Osteocyte (in vitro differentiated cells): ENCODE measurements at regions not wholly inside any gene's neighbourhood (a gene's known extent, or its start where the extent isn't known, plus 50 kb on each side); places are given as distances from the start of the nearest gene placed in this dataset.
"Not testable (repeated sequence)": the region's sequence is repeated elsewhere in the genome, so short reads cannot be mapped to it uniquely, and the experiment has no call there.

ENCODE experiments used
- DNase-seq: peaks from one replicate; pipeline ENCODE4 v3.0.0; 2021; ENCODE audit warnings: mixed read lengths; ENCODE audit not compliant: unreplicated experiment; ENCODE audit errors: extremely low spot score
- H3K27ac Mint-ChIP-seq: one replicate; pipeline ENCODE4 v1.8.0; 2021; ENCODE audit warnings: mild to moderate bottlenecking, mixed read lengths; ENCODE audit not compliant: unreplicated experiment
- H3K27me3 Mint-ChIP-seq: one replicate; pipeline ENCODE4 v1.8.0; 2021; ENCODE audit warnings: mixed read lengths; ENCODE audit not compliant: unreplicated experiment
- H3K36me3 Mint-ChIP-seq: one replicate; pipeline ENCODE4 v1.8.0; 2021; ENCODE audit warnings: mixed read lengths; ENCODE audit not compliant: unreplicated experiment
- H3K4me1 Mint-ChIP-seq: one replicate; pipeline ENCODE4 v1.8.0; 2021; ENCODE audit warnings: mixed read lengths; ENCODE audit not compliant: unreplicated experiment
- H3K4me3 Mint-ChIP-seq: one replicate; pipeline ENCODE4 v1.8.0; 2021; ENCODE audit warnings: mild to moderate bottlenecking, moderate library complexity, mixed read lengths; ENCODE audit not compliant: unreplicated experiment
- H3K9me3 Mint-ChIP-seq: one replicate; pipeline ENCODE4 v1.8.0; 2021; ENCODE audit warnings: mixed read lengths; ENCODE audit not compliant: unreplicated experiment
- CTCF ChIP-seq: fragments of 200-600 bp; sonication (generic); IDR thresholded peaks from 2 replicates; pipeline ENCODE4 v1.5.0; 2021; ENCODE audit warnings: antibody characterized with exemption, mild to moderate bottlenecking, moderate library complexity

DNA sequence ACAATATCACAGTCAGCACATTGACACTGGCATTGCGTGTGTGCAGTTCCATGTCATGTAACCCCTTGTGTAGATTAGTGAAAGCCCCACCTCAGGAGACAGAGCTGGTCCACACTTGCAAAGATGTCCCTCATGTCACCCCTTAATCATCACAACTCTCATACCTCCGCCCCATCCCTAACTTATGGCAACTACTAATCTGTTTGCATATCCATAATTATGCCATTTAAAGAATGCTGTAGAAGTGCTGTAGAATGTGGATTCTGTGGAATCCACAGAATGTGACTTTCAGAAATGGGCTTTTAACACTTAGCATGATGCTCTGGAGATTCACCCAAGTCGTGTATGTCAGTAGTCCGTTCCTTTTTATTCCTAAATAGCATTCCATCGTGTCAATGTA, 102.8 kb upstream of the VSTM2A start:
- Mint-ChIP-seq H3K4me1 (no peaks in the 10 kb centered on the region), H3K36me3 (no peaks in the 10 kb centered on the region), H3K27me3 (no peaks in the 10 kb centered on the region), H3K9me3 (no peaks in the 10 kb centered on the region), H3K4me3 (no peak overlapping the region), H3K27ac (no peak overlapping the region)
- TF ChIP-seq CTCF, result no peak
- DNase-seq, result no peak

- not testable (repeated sequence) for H3K27me3 Mint-ChIP-seq, H3K4me1 Mint-ChIP-seq, DNase-seq, H3K9me3 Mint-ChIP-seq, H3K27ac Mint-ChIP-seq, H3K4me3 Mint-ChIP-seq, H3K36me3 Mint-ChIP-seq
These were observed 98.0 kb upstream of the VSTM2A start for GRCh38 chr7:54444046-54444686.

- H3K27me3 Mint-ChIP-seq, H3K27ac Mint-ChIP-seq: not testable (repeated sequence)
- H3K9me3 Mint-ChIP-seq, result peaks cover 17% of the 10 kb centered on the region
These were observed 89.0 kb upstream of the VSTM2A start for GRCh38 chr7:54453168-54453567.

GRCh38 chr7:54454700-54455099, 87.5 kb upstream of the VSTM2A start:
- H3K4me3 Mint-ChIP-seq, H3K27ac Mint-ChIP-seq, H3K27me3 Mint-ChIP-seq, H3K4me1 Mint-ChIP-seq, H3K36me3 Mint-ChIP-seq, DNase-seq: not testable (repeated sequence)
- peaks cover 17% of the 10 kb centered on the region for H3K9me3 Mint-ChIP-seq

More at GRCh38 chr7:54453168-54453567, 89.0 kb upstream of the VSTM2A start:
- not testable (repeated sequence) for DNase-seq, H3K36me3 Mint-ChIP-seq, H3K4me3 Mint-ChIP-seq, H3K4me1 Mint-ChIP-seq

- Mint-ChIP-seq H3K27ac (no peak overlapping the region), H3K4me1 (no peaks in the 10 kb centered on the region), H3K4me3 (no peak overlapping the region), H3K27me3 (no peaks in the 10 kb centered on the region), H3K9me3 (no peaks in the 10 kb centered on the region), H3K36me3 (no peaks in the 10 kb centered on the region)
- no peak for DNase-seq
- no peak for TF ChIP-seq CTCF
These were observed 77.1 kb upstream of the VSTM2A start for GRCh38 chr7:54465095-54465494.

DNA sequence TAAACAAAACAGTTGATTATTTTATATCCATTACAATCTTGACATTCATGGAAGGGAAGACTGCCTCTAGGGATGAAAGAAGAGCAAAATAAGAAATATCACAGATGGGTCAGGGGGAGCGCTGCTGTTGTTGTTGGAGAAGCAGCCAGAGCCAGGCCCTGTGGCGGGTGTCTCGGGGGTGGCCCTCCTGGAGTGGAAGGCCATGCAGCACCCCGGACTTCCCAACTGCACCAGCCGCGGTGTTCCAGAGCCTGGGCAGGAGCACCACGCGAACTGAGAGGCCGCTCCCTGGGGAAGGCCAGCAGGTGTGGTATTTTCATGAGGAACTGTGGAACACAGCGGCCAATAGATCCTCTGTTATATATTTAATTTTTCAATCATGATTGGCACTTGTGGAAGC, 72.4 kb upstream of the VSTM2A start:
- H3K4me3 Mint-ChIP-seq, result no peak overlapping the region

More for the DNA sequence above, 72.4 kb upstream of the VSTM2A start:
- Mint-ChIP-seq H3K36me3 (no peaks in the 10 kb centered on the region), H3K27ac (no peak overlapping the region), H3K27me3 (no peaks in the 10 kb centered on the region), H3K4me1 (no peaks in the 10 kb centered on the region), H3K9me3 (no peaks in the 10 kb centered on the region)
- DNase-seq, result no peak
- TF ChIP-seq CTCF, result no peak
